PC-9 (cell line): ENCODE measurements at regions not wholly inside any gene's neighbourhood (a gene's known extent, or its start where the extent isn't known, plus 50 kb on each side); places are given as distances from the start of the nearest gene placed in this dataset.

Source experiments
- BruUV-seq: library from RNA; stranded (reverse); fragments of 400-500 nt; replicated peaks from 2 replicates; lab custom pipeline; 2021; lab: Mats Ljungman, UMichigan
- CTCF ChIA-PET: fragments of 300-600 bp; sonication (Branson Sonifier 250); formaldehyde crosslinking; loops from one replicate; lab custom pipeline; 2022; ENCODE audit warnings: antibody characterized with exemption; lab: Charles Lee
- POLR2A ChIA-PET: fragments of 300-600 bp; sonication (Branson Sonifier 250); formaldehyde crosslinking; loops from one replicate; lab custom pipeline; 2022; ENCODE audit warnings: antibody characterized with exemption; ENCODE audit not compliant: unreplicated experiment; lab: Charles Lee
- DNase-seq, 2 experiments: peaks; one replicate each; pipeline versions ENCODE4 v3.0.0 to v3.0.0-alpha.2; 2015 to 2022; ENCODE audit warnings: mixed read lengths in 1 of 2
- H2AFZ ChIP-seq: fragments of 200-600 bp; sonication (generic); 2 replicates; pipeline ENCODE4 v1.8.1; 2017; ENCODE audit warnings: antibody characterized with exemption
- H3F3A ChIP-seq: fragments of 200-600 bp; sonication (generic); 2 replicates; pipeline ENCODE4 v1.8.1; 2017; ENCODE audit warnings: antibody characterized with exemption, mild to moderate bottlenecking, low read depth; ENCODE audit not compliant: insufficient read depth
- H3K27ac ChIP-seq: fragments of 200-600 bp; sonication (generic); 2 replicates; pipeline ENCODE4 v1.6.1; 2016; ENCODE audit warnings: mixed run types
- H3K27me3 ChIP-seq: fragments of 200-600 bp; sonication (generic); 2 replicates; pipeline ENCODE4 v1.6.1; 2016; ENCODE audit warnings: low read depth, mixed run types; ENCODE audit not compliant: insufficient read depth
- H3K36me3 ChIP-seq: fragments of 200-600 bp; sonication (generic); 2 replicates; pipeline ENCODE4 v1.6.1; 2016; ENCODE audit warnings: low read depth, mixed run types
- H3K4me1 ChIP-seq: fragments of 200-600 bp; sonication (generic); replicated peaks from 2 replicates; pipeline ENCODE4 v1.6.1; 2016; ENCODE audit warnings: mixed run types; ENCODE audit not compliant: insufficient read depth
- H3K4me2 ChIP-seq: fragments of 200-600 bp; sonication (generic); 2 replicates; pipeline ENCODE4 v1.6.1; 2017; ENCODE audit warnings: mixed run types
- H3K4me3 ChIP-seq: fragments of 200-600 bp; sonication (generic); 2 replicates; pipeline ENCODE4 v1.6.1; 2016; ENCODE audit warnings: mixed run types
- H3K79me2 ChIP-seq: fragments of 200-600 bp; sonication (generic); 2 replicates; pipeline ENCODE4 v1.6.1; 2017; ENCODE audit warnings: low read depth, mixed run types
- H3K9me2 ChIP-seq: fragments of 200-600 bp; sonication (generic); 2 replicates; pipeline ENCODE4 v1.8.1; 2017; ENCODE audit warnings: mild to moderate bottlenecking; ENCODE audit not compliant: insufficient read depth
- H3K9me3 ChIP-seq: fragments of 200-600 bp; sonication (generic); 2 replicates; pipeline ENCODE4 v1.8.1; 2016; ENCODE audit warnings: low read depth; ENCODE audit not compliant: insufficient read depth
- H4K20me1 ChIP-seq: fragments of 200-600 bp; sonication (generic); 2 replicates; pipeline ENCODE4 v1.8.1; 2017; ENCODE audit not compliant: insufficient read depth
- EZH2 ChIP-seq: fragments of 200-600 bp; sonication (generic); IDR thresholded peaks from 2 replicates; pipeline ENCODE4 v1.8.0; 2017; ENCODE audit warnings: antibody characterized with exemption, low read depth
- intact Hi-C: fragments of 100-400 bp; cut with micrococcal nuclease; formaldehyde crosslinking; loops from one replicate; pipeline ENCODE4 v1.10.0; 2022; ENCODE audit not compliant: unreplicated experiment
- TF ChIP-seq, protein P1 (sequence below): fragments of 200-600 bp; sonication (generic); conservative IDR thresholded peaks from 2 replicates; pipeline ENCODE4 v1.6.1; 2017; ENCODE audit warnings: mixed run types, antibody characterized with exemption, mild to moderate bottlenecking, moderate library complexity

DNA sequence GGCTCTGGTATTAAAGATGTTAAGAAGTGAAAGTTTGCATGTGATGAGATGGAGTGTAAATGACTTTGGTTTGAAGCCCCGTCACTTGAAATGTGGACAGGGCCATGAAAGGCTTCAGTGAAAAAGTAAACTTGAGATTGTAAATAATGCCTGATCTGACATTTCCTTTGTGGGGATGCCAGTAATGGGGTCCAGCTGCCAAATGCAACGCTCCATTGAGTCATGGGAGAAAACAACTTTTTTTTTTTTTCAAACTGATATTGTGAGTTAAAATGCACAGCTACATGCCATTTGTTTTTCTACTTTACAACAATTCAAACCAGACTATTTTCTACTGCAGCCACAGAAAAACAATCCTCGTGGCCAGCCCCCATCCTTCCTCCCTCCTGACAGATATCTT, 327.0 kb upstream of the TNC start:
- Histone ChIP-seq H3K36me3 (no peaks in the 10 kb centered on the region), H3K4me2 (no peak overlapping the region), H3K4me1 (no peaks in the 10 kb centered on the region), H3K27me3 (no peaks in the 10 kb centered on the region), H3K4me3 (no peak overlapping the region), H3K9me2 (no peaks in the 10 kb centered on the region), H4K20me1 (no peaks in the 10 kb centered on the region), H3K9me3 (no peaks in the 10 kb centered on the region), H3F3A (no peaks in the 10 kb centered on the region), H3K79me2 (no peaks in the 10 kb centered on the region), H3K27ac (no peak overlapping the region), H2AFZ (no peak overlapping the region)
- BruUV-seq: no TSS peak
- intact Hi-C loops: loop anchor here (5.0 kb wide), 1 partner anchor 108 kb away; no protein-coding TSS in a partner anchor
- TF ChIP-seq, protein P1, sequence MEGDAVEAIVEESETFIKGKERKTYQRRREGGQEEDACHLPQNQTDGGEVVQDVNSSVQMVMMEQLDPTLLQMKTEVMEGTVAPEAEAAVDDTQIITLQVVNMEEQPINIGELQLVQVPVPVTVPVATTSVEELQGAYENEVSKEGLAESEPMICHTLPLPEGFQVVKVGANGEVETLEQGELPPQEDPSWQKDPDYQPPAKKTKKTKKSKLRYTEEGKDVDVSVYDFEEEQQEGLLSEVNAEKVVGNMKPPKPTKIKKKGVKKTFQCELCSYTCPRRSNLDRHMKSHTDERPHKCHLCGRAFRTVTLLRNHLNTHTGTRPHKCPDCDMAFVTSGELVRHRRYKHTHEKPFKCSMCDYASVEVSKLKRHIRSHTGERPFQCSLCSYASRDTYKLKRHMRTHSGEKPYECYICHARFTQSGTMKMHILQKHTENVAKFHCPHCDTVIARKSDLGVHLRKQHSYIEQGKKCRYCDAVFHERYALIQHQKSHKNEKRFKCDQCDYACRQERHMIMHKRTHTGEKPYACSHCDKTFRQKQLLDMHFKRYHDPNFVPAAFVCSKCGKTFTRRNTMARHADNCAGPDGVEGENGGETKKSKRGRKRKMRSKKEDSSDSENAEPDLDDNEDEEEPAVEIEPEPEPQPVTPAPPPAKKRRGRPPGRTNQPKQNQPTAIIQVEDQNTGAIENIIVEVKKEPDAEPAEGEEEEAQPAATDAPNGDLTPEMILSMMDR: no peak
- ChIA-PET CTCF (no interaction called here), POLR2A (no interaction called here)
- no peak for DNase-seq

DNA sequence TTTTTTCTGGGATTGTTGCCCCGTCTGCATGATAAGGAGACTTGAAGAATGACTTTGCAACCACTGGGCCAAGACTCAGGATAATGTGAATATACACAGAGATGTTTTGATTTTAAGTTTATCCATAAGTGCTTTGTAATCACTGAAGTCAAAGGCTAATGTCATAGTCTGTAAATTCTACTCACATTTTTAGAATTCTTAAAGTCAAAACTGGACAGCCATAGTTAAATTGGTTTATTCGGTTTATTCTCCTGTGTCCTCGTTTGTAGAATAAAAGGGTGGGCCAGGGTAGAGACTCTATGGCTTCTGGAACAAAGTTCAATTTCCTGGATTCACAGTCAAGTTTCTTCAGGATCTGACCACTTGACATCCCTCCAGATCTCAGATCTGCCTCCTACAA, 327.7 kb upstream of the TNC start:
- Histone ChIP-seq H4K20me1 (no peaks in the 10 kb centered on the region), H3K79me2 (no peaks in the 10 kb centered on the region), H3K4me2 (no peak overlapping the region), H3K36me3 (no peaks in the 10 kb centered on the region), H3K27ac (no peak overlapping the region), H3K9me3 (no peaks in the 10 kb centered on the region), H3K9me2 (no peaks in the 10 kb centered on the region), H3K4me3 (no peak overlapping the region), H3K27me3 (no peaks in the 10 kb centered on the region), H2AFZ (no peak overlapping the region), H3F3A (no peaks in the 10 kb centered on the region), H3K4me1 (no peaks in the 10 kb centered on the region)
- ChIA-PET CTCF (no interaction called here), POLR2A (no interaction called here)
- BruUV-seq: no TSS peak
- DNase-seq: no peak
- TF ChIP-seq EZH2: no peak
- TF ChIP-seq, protein P1: no peak
- intact Hi-C loops: loop anchor here (5.0 kb wide), 1 partner anchor 108 kb away; no protein-coding TSS in a partner anchor

DNA sequence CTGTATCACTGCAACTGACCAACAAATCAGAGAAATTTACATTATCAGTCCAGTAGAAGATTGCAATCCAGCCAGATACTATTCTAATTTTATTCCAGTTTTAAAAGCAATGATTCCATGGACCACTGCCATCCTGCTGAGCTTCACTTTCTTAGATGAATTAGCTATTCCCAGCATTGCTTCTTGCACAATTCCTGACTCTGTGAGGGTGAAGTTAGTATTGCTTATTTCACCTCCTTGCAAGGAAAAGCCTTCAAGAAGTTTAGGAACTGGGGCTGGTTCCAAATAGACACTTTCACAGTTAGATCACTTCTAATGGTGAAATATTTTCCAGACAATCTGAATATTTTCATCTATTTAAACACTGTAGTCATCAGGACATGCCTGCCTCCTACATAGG, 338.6 kb upstream of the TNC start:
- POLR2A ChIA-PET: no interaction called here
- Histone ChIP-seq H3K36me3 (no peaks in the 10 kb centered on the region), H3K4me2 (no peak overlapping the region), H4K20me1 (no peaks in the 10 kb centered on the region), H3K27ac (no peak overlapping the region), H3K27me3 (no peaks in the 10 kb centered on the region), H3K4me1 (no peaks in the 10 kb centered on the region), H3K4me3 (no peak overlapping the region), H3K9me3 (no peaks in the 10 kb centered on the region; the same call in 1 of the 2 replicates), H2AFZ (no peak overlapping the region), H3F3A (no peaks in the 10 kb centered on the region), H3K9me2 (no peaks in the 10 kb centered on the region), H3K79me2 (no peaks in the 10 kb centered on the region)
- CTCF ChIA-PET: no interaction called here
- intact Hi-C loops: no loop called here
- BruUV-seq: no TSS peak
- DNase-seq: no peak
- TF ChIP-seq EZH2: no peak
- TF ChIP-seq, protein P1: no peak
